ENCODE measurements at regions not wholly inside any gene's neighbourhood (a gene's known extent, or its start where the extent isn't known, plus 50 kb on each side); places are given as distances from the start of the nearest gene placed in this dataset.

GRCh38 chr12:93098077-93098476 is 169.0 kb upstream of the EEA1 start:
- FAIRE-seq (no peak), DNase-seq (ENCODE audit: low read depth in 1 of 2, low spot score in 2 of 2) (peak in 1 of 2 experiments; percentile 67)
- H3K9ac ChIP-seq (replicated peaks in 1 of 4; ENCODE audit: extremely low read depth in 1 of 4, low read depth in 3 of 4, low read length in 3 of 4) = no peak overlapping the region
- H2BK5ac ChIP-seq (ENCODE audit: low read depth, low read length) = no peak overlapping the region
- no peak overlapping the region for H3K4me3 ChIP-seq (ENCODE audit: extremely low read depth in 1 of 4, insufficient read depth in 2 of 4, low read depth in 3 of 4, low read length in 4 of 4)
- H2BK20ac ChIP-seq (ENCODE audit: low read length) = no peak overlapping the region
- H3K23me2 ChIP-seq (ENCODE audit: low read depth, low read length) = no peaks in the 10 kb centered on the region
- no peak overlapping the region for H4K5ac ChIP-seq (ENCODE audit: insufficient read length, low read depth, low read length)
- H3K23ac ChIP-seq (ENCODE audit: insufficient read length) = no peak overlapping the region
- no peak overlapping the region for H2BK15ac ChIP-seq (ENCODE audit: low read length)
- H3K4me2 ChIP-seq (ENCODE audit: insufficient read depth in 1 of 2, low read depth in 2 of 2, low read length in 2 of 2) = no peak overlapping the region
- H3K56ac ChIP-seq (replicated peaks; ENCODE audit: insufficient read length, low read depth, low read length) = no peak overlapping the region
- H3K9me3 ChIP-seq (ENCODE audit: insufficient read depth in 2 of 2, low read depth in 1 of 2, low read length in 1 of 2) = no peaks in the 10 kb centered on the region
- H2BK120ac ChIP-seq (replicated peaks; ENCODE audit: low read depth, low read length) = no peak overlapping the region
- ChIA-PET POLR2A (ENCODE audit: partially characterized antibody) (interaction anchor here (1.0 kb wide), 1 partner anchor 17 kb away, joined by 4 read pairs; no protein-coding TSS in a partner anchor), CTCF (ENCODE audit: partially characterized antibody) (interaction anchor here (0.5 to 4.6 kb wide), 58 partner anchors 10 to 1778 kb away, joined by 3 to 56 read pairs (median 4); no protein-coding TSS in a partner anchor)
- no peak overlapping the region for H4K91ac ChIP-seq (replicated peaks; ENCODE audit: insufficient read length, low read length)
- no peak overlapping the region for H4K8ac ChIP-seq (ENCODE audit: extremely low read depth, insufficient read depth, low read length)
- H3K4ac ChIP-seq (replicated peaks; ENCODE audit: insufficient read length, low read depth, low read length) = no peak overlapping the region
- H3K79me1 ChIP-seq (ENCODE audit: low read depth, low read length) = no peaks in the 10 kb centered on the region
- no peaks in the 10 kb centered on the region for H3K36me3 ChIP-seq (ENCODE audit: control insufficient read depth in 2 of 4, insufficient read depth in 4 of 4, low read length in 3 of 4)
- no peak overlapping the region for H3K18ac ChIP-seq (ENCODE audit: extremely low read depth, low read length)
- no peak overlapping the region for H3K27ac ChIP-seq (ENCODE audit: low read depth, low read length)
- no peaks in the 10 kb centered on the region for H4K20me1 ChIP-seq (replicated peaks in 1 of 2; ENCODE audit: control insufficient read depth in 1 of 2, insufficient read depth in 2 of 2, low read length in 2 of 2)
- no peak overlapping the region for H2BK12ac ChIP-seq (ENCODE audit: low read depth, low read length)
- no peak overlapping the region for H3K14ac ChIP-seq (ENCODE audit: insufficient read length)
- H2AK5ac ChIP-seq (ENCODE audit: low read depth, low read length) = no peak overlapping the region
- WGBS, 2 experiments (ENCODE audit: extremely low coverage in 1 of 2, insufficient coverage in 1 of 2, insufficient read length in 1 of 2, insufficient replicate concordance in 2 of 2, low coverage in 1 of 2, low lambda C conversion rate in 2 of 2, missing lambda C conversion rate in 1 of 2) = 48% methylated on average over 2 of the region's 2 CpGs; no CpG with 5 or more reads in 1 of the 2 experiments
- no peaks in the 10 kb centered on the region for H3K79me2 ChIP-seq (ENCODE audit: control insufficient read depth in 1 of 2, insufficient read depth in 2 of 2, low read length in 2 of 2)
- no peaks in the 10 kb centered on the region for H3K4me1 ChIP-seq (replicated peaks in 1 of 4; ENCODE audit: control insufficient read depth in 3 of 4, insufficient read depth in 4 of 4, low read length in 3 of 4)
- H3K27me3 ChIP-seq (replicated peaks in 1 of 4; ENCODE audit: control insufficient read depth in 3 of 4, extremely low read depth in 1 of 4, insufficient read depth in 3 of 4, low read length in 3 of 4) = no peaks in the 10 kb centered on the region
- H2AFZ ChIP-seq (ENCODE audit: low read length) = peak overlapping the region; percentile 86; the same call in 1 of the 2 replicates
- TF ChIP-seq, protein P1, sequence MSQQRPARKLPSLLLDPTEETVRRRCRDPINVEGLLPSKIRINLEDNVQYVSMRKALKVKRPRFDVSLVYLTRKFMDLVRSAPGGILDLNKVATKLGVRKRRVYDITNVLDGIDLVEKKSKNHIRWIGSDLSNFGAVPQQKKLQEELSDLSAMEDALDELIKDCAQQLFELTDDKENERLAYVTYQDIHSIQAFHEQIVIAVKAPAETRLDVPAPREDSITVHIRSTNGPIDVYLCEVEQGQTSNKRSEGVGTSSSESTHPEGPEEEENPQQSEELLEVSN (IDR thresholded peaks at IDR 0.05) = no peak
- TF ChIP-seq FOSL1 (IDR thresholded peaks at IDR 0.05; ENCODE audit: insufficient read depth, low read depth, low read length) (no peak), SIX5 (IDR thresholded peaks at IDR 0.05; ENCODE audit: low read depth, low read length) (no peak), BCL11A (IDR thresholded peaks at IDR 0.05; ENCODE audit: low read depth in 2 of 2, low read length in 2 of 2) (no peak), YY1 (IDR thresholded peaks at IDR 0.05; ENCODE audit: low read depth, low read length) (peak; percentile 89), NRF1 (IDR thresholded peaks at IDR 0.05; ENCODE audit: low read depth, low read length) (no peak), SIRT6 (IDR thresholded peaks at IDR 0.05; ENCODE audit: low read length) (no peak), BRCA1 (IDR thresholded peaks at IDR 0.05; ENCODE audit: low read depth, low read length) (no peak), POLR2AphosphoS5 (IDR thresholded peaks at IDR 0.05; ENCODE audit: low read depth, low read length) (no peak), PHF8 (conservative IDR thresholded peaks at IDR 0.05; ENCODE audit: low read depth, low read length) (no peak), HDAC2 (IDR thresholded peaks at IDR 0.05; ENCODE audit: borderline replicate concordance in 1 of 2, low read depth in 2 of 2, low read length in 2 of 2) (no peak)

Measured in H1 (cell line).